ENCODE measurements at regions not wholly inside any gene's neighbourhood (a gene's known extent, or its start where the extent isn't known, plus 50 kb on each side); places are given as distances from the start of the nearest gene placed in this dataset.
A peak's percentile ranks its signal among the peaks of the same experiment; 100 is the strongest.
"Not testable (repeated sequence)": the region's sequence is repeated elsewhere in the genome, so short reads cannot be mapped to it uniquely, and the experiment has no call there.

GRCh38 chr1:101185421-101185820, 51.4 kb upstream of the S1PR1 start:
- DNase-seq (ENCODE audit: low spot score), result no peak

- DNase-seq (ENCODE audit: low spot score), result no peak
Measured at GRCh38 chr1:101183388-101183699, 53.5 kb upstream of the S1PR1 start.

- DNase-seq (ENCODE audit: low spot score), result no peak
Measured at GRCh38 chr1:101182627-101183387, 54.0 kb upstream of the S1PR1 start.

- DNase-seq (ENCODE audit: low spot score), result no peak
Measured at GRCh38 chr1:101181930-101182329, 54.9 kb upstream of the S1PR1 start.

- DNase-seq (ENCODE audit: low spot score), result peak; percentile 23
Measured at GRCh38 chr1:101178688-101179491, 57.9 kb upstream of the S1PR1 start.

- no peak for DNase-seq (ENCODE audit: low spot score)
Measured at GRCh38 chr1:101178341-101178687, 58.5 kb upstream of the S1PR1 start.

- DNase-seq (ENCODE audit: low spot score), result no peak
Measured at GRCh38 chr1:101175886-101176285, 60.9 kb upstream of the S1PR1 start.

GRCh38 chr1:101175466-101175865, 61.4 kb upstream of the S1PR1 start:
- DNase-seq (ENCODE audit: low spot score), result no peak

- no peak for DNase-seq (ENCODE audit: low spot score)
Measured at GRCh38 chr1:101174722-101175121, 62.1 kb upstream of the S1PR1 start.

GRCh38 chr1:101174298-101174697, 62.5 kb upstream of the S1PR1 start:
- DNase-seq (ENCODE audit: low spot score), result not testable (repeated sequence)

- DNase-seq (ENCODE audit: low spot score), result no peak
Measured at GRCh38 chr1:101170506-101171050, 66.2 kb upstream of the S1PR1 start.

GRCh38 chr1:101167891-101168290, 68.9 kb upstream of the S1PR1 start:
- DNase-seq (ENCODE audit: low spot score), result no peak

- no peak for DNase-seq (ENCODE audit: low spot score)
Measured at GRCh38 chr1:101166583-101167120, 70.2 kb upstream of the S1PR1 start.

- DNase-seq (ENCODE audit: low spot score), result no peak
Measured at GRCh38 chr1:101165954-101166353, 70.9 kb upstream of the S1PR1 start.

GRCh38 chr1:101165532-101165931, 71.3 kb upstream of the S1PR1 start:
- no peak for DNase-seq (ENCODE audit: low spot score)

GRCh38 chr1:101164776-101165175, 72.0 kb upstream of the S1PR1 start:
- no peak for DNase-seq (ENCODE audit: low spot score)

- DNase-seq (ENCODE audit: low spot score), result no peak
Measured at GRCh38 chr1:101162736-101163735, 73.8 kb upstream of the S1PR1 start.

GRCh38 chr1:101162300-101162699, 74.5 kb upstream of the S1PR1 start:
- no peak for DNase-seq (ENCODE audit: low spot score)

- no peak for DNase-seq (ENCODE audit: low spot score)
Measured at GRCh38 chr1:101161619-101162018, 75.2 kb upstream of the S1PR1 start.

- DNase-seq (ENCODE audit: low spot score), result no peak
Measured at GRCh38 chr1:101158424-101158823, 78.4 kb upstream of the S1PR1 start.

- no peak for DNase-seq (ENCODE audit: low spot score)
Measured at GRCh38 chr1:101154547-101154946, 82.3 kb upstream of the S1PR1 start.

GRCh38 chr1:101153692-101154091, 83.1 kb upstream of the S1PR1 start:
- DNase-seq (ENCODE audit: low spot score), result no peak

Data from NAMALWA (cell line).